ENCODE measurements at regions not wholly inside any gene's neighbourhood (a gene's known extent, or its start where the extent isn't known, plus 50 kb on each side); places are given as distances from the start of the nearest gene placed in this dataset.

GRCh38 chr1:163712321-163712720 is 390.6 kb downstream of the NUF2 start:
- TF ChIP-seq SPI1 (IDR thresholded peaks at IDR 0.05; ENCODE audit: low read depth, low read length) (no peak), POLR2A (IDR thresholded peaks at IDR 0.05; ENCODE audit: low read depth, low read length) (no peak), POU2F2 (IDR thresholded peaks at IDR 0.05; ENCODE audit: low read depth, low read length) (no peak), POLR2AphosphoS5 (IDR thresholded peaks at IDR 0.05; ENCODE audit: low read depth, low read length) (no peak), TAF1 (IDR thresholded peaks at IDR 0.05; ENCODE audit: low read depth, low read length) (no peak)
